C4-2B (cell line): ENCODE measurements at regions not wholly inside any gene's neighbourhood (a gene's known extent, or its start where the extent isn't known, plus 50 kb on each side); places are given as distances from the start of the nearest gene placed in this dataset.

Experiments used
- CTCF ChIP-seq: fragments of 450-650 bp; conservative IDR thresholded peaks from 2 replicates; pipeline ENCODE4 v1.5.1; 2017; ENCODE audit warnings: mild to moderate bottlenecking
- ZFX ChIP-seq: fragments of 450-650 bp; IDR thresholded peaks from 2 replicates; pipeline ENCODE4 v1.6.1; 2017

- TF ChIP-seq CTCF (no peak), ZFX (no peak)
Measured at GRCh38 chr3:55207744-55208143, 279.4 kb downstream of the WNT5A start.
